ENCODE measurements at regions not wholly inside any gene's neighbourhood (a gene's known extent, or its start where the extent isn't known, plus 50 kb on each side); places are given as distances from the start of the nearest gene placed in this dataset.

GRCh38 chr12:47023311-47023710 is 56.1 kb upstream of the PCED1B start:
- TF ChIP-seq MAZ (IDR thresholded peaks at IDR 0.05; ENCODE audit: borderline replicate concordance, low read depth, low read length) (no peak), TFCP2L1 (CRISPR knock-in tag; IDR thresholded peaks at IDR 0.05) (no peak), CHD2 (IDR thresholded peaks at IDR 0.05; ENCODE audit: low read length, partially characterized antibody) (no peak), CTCF (IDR thresholded peaks at IDR 0.05) (no peak), JUN (IDR thresholded peaks at IDR 0.05) (no peak), POLR2A (IDR thresholded peaks at IDR 0.05; ENCODE audit: low read length) (no peak), KDM5A (IDR thresholded peaks at IDR 0.05) (no peak), BCL3 (IDR thresholded peaks at IDR 0.05) (no peak), TP53 (CRISPR knock-in tag; IDR thresholded peaks at IDR 0.05) (no peak), MAX (IDR thresholded peaks at IDR 0.05) (no peak), NFE2L2 (conservative IDR thresholded peaks at IDR 0.05; ENCODE audit: low read length) (no peak), EHMT2 (IDR thresholded peaks at IDR 0.05; ENCODE audit: low read depth) (no peak), POLR2AphosphoS2 (conservative IDR thresholded peaks at IDR 0.05; ENCODE audit: low read length) (no peak), SREBF2 (IDR thresholded peaks at IDR 0.05) (no peak)
